Body of pancreas (tissue), 4 donors: ENCODE measurements at regions not wholly inside any gene's neighbourhood (a gene's known extent, or its start where the extent isn't known, plus 50 kb on each side); places are given as distances from the start of the nearest gene placed in this dataset.

Experiments
- ATAC-seq: fragments of 150-250 bp; one replicate; pipeline ENCODE4 v1.9.1; 2016
- DNase-seq, 4 donors: peaks; one replicate each; pipeline ENCODE4 v3.0.0-alpha.2; 2019
- H3K27ac ChIP-seq, 4 donors: fragments of 200-600 bp; sonication (generic); 1 replicate in 3 of 4; 2 replicates in 1 of 4; pipeline versions ENCODE4 v1.5.1 to v1.6.1; 2016 to 2019; ENCODE audit warnings: mild to moderate bottlenecking in 1 of 4, mixed read lengths in 1 of 4, moderate library complexity in 1 of 4
- H3K27me3 ChIP-seq, 2 donors: fragments of 200-600 bp; sonication (generic); one replicate each; pipeline ENCODE4 v1.6.0; 2016; ENCODE audit warnings: mild to moderate bottlenecking in 1 of 2
- H3K36me3 ChIP-seq, 2 donors: fragments of 200-600 bp; sonication (generic); replicated peaks in 1 of 2; 2 replicates each; pipeline ENCODE4 v1.5.1; 2016; ENCODE audit warnings: low read depth in 2 of 2; ENCODE audit not compliant: insufficient read depth in 1 of 2
- H3K4me1 ChIP-seq: fragments of 200-600 bp; sonication (generic); one replicate; pipeline ENCODE4 v1.6.0; 2016
- H3K4me3 ChIP-seq, 2 donors: fragments of 200-600 bp; sonication (generic); 1 replicate in 1 of 2; 2 replicates in 1 of 2; pipeline ENCODE4 v1.5.1; 2016 to 2019
- H3K9me3 ChIP-seq, 3 donors: fragments of 200-600 bp; sonication (generic); 1 replicate in 2 of 3; 2 replicates in 1 of 3; pipeline ENCODE4 v1.5.1; 2016
- CTCF ChIP-seq, 7 experiments: fragments of 450-650 bp in 4 of 7; fragments of 200-600 bp in 3 of 7; sonication (generic) in 3 of 7; IDR thresholded peaks; one replicate each; pipeline ENCODE4 v1.5.1; 2016 to 2019; ENCODE audit warnings: antibody characterized with exemption in 7 of 7
- POLR2A ChIP-seq, 3 donors: fragments of 450-650 bp; IDR thresholded peaks; one replicate each; pipeline ENCODE4 v1.6.1; 2016; ENCODE audit warnings: antibody characterized with exemption in 3 of 3, mild to moderate bottlenecking in 2 of 3
- WGBS, 2 donors: methylation state at CpG; one replicate each; pipeline ENCODE4 v1.1.5; 2017; 5-methylcytosine and 5-hydroxymethylcytosine counted together
- intact Hi-C: fragments of 100-400 bp; cut with DNase I; formaldehyde crosslinking; loops from one replicate; pipeline ENCODE4 v1.15.1; 2023

DNA sequence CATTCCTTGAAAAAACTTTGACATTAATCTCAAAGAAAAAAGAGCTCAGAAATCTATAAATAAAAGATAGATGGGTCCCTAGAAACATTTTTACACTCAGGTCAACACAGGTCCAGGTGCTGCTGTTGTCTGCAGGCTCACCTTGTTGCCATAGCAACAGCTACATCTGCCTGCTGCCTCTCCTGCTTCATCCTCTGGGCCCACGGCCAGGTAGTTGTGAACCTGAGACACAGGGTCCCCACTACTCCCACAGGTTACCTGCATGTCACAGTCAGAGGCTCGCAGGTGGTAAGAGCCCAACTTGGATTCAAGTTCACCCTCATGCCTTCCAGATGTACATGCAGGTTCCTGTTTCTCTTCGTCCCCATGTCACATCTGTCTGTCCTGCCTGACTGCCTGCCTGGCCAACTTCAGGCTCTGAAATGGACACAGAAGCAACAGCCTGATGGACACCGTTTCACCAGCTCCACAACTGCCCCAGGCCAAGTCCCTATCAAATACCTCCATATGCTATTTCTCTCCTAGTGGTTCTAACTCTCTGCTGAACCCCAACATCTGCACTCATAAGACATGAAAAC is 88.3 kb upstream of the SALL3 start:
- intact Hi-C loops, result no loop called here
- Histone ChIP-seq H3K4me1 (no peaks in the 10 kb centered on the region), H3K9me3 (peaks cover 0 to 13% (median 3%) of the 10 kb centered on the region in 3 donors), H3K4me3 (no peak overlapping the region), H3K27ac (no peak overlapping the region), H3K27me3 (no peaks in the 10 kb centered on the region), H3K36me3 (no peaks in the 10 kb centered on the region)
- TF ChIP-seq CTCF (IDR thresholded peaks at IDR 0.05) (no peak), POLR2A (IDR thresholded peaks at IDR 0.05) (no peak)
- WGBS, 2 donors, result 45 to 55% methylated on average over 4 of the region's 4 CpGs
- no peak for ATAC-seq
- DNase-seq, result no peak

- WGBS, 2 donors, result 83 to 85% methylated on average over 13 of the region's 13 CpGs
- Histone ChIP-seq H3K4me3 (no peak overlapping the region), H3K27me3 (no peaks in the 10 kb centered on the region), H3K27ac (no peak overlapping the region), H3K4me1 (no peaks in the 10 kb centered on the region), H3K9me3 (peaks cover 0 to 13% (median 3%) of the 10 kb centered on the region in 3 donors), H3K36me3 (no peaks in the 10 kb centered on the region)
- intact Hi-C loops, result no loop called here
- DNase-seq (no peak), ATAC-seq (no peak)
- no peak for TF ChIP-seq POLR2A (IDR thresholded peaks at IDR 0.05)
- no peak for TF ChIP-seq CTCF (IDR thresholded peaks at IDR 0.05)
Observed at GRCh38 chr18:78892177-78892576, 87.4 kb upstream of the SALL3 start.

DNA sequence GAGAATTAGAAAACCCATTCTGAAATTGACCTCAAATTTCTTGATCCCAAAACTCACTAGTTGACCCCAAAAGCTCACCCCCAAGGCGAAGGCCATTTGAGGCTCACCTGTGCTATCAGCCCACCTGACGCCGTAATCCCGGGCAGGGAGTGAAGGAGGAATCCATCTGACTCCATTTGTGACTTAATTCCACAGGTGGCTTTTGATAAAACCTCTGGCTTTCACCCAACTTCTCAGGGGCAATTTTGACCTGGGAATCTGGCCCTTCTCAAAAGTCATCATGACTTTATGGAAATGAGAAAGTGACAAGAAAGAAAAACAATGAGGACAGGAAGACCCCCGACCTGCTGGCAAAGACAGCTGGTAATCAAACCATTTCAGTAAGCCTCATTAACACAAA is 86.9 kb upstream of the SALL3 start:
- Histone ChIP-seq H3K27me3 (no peaks in the 10 kb centered on the region), H3K36me3 (no peaks in the 10 kb centered on the region), H3K27ac (no peak overlapping the region), H3K4me1 (no peaks in the 10 kb centered on the region), H3K9me3 (peaks cover 0 to 13% (median 3%) of the 10 kb centered on the region in 3 donors), H3K4me3 (no peak overlapping the region)
- intact Hi-C loops, result no loop called here
- DNase-seq, result no peak
- WGBS, 2 donors, result 60 to 61% methylated on average over 5 of the region's 5 CpGs
- no peak for ATAC-seq
- TF ChIP-seq CTCF (IDR thresholded peaks at IDR 0.05) (no peak), POLR2A (IDR thresholded peaks at IDR 0.05) (no peak)

DNA sequence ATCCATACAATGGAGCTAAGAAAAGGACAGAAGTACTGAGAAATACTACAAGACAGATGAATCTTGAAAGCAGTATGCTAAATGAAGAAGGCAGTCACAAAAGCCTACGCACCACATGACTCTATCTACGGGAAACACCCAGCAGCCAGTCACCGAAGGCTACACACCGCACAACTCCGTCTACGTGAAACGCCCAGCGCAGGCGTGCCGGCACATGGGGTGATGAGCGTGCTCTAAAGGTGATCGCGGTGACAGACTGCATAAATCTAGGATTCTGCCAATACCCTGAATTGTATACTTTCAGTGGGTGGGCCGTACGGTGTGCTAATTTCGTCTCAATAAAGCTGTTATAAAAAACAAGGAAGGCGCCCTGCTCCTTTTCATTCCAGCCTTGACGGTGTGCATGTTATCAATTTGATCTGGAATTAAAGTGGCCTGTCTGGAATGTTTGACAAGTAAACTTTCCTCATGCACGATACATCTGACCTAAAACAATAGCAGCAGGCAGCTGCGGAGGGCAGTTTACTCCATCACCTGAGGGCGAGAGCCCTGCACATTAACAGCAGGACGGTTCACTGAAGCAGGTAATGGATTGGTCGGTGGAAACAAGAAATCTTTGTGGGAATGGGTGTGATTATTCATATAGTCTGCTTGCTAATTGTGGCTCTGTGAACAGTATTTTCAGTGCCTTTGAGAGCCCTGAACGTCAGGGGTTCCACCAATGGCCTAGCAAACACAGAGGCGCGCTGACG is 86.2 kb upstream of the SALL3 start:
- Histone ChIP-seq H3K4me3 (no peak overlapping the region), H3K27ac (no peak overlapping the region), H3K27me3 (no peaks in the 10 kb centered on the region), H3K9me3 (peaks cover 0 to 13% (median 3%) of the 10 kb centered on the region in 3 donors), H3K4me1 (no peaks in the 10 kb centered on the region), H3K36me3 (no peaks in the 10 kb centered on the region)
- ATAC-seq (no peak), DNase-seq (no peak)
- TF ChIP-seq CTCF (IDR thresholded peaks at IDR 0.05), result no peak
- no peak for TF ChIP-seq POLR2A (IDR thresholded peaks at IDR 0.05)
- intact Hi-C loops, result no loop called here
- 62 to 72% methylated on average over 27 of the region's 27 CpGs for WGBS, 2 donors

DNA sequence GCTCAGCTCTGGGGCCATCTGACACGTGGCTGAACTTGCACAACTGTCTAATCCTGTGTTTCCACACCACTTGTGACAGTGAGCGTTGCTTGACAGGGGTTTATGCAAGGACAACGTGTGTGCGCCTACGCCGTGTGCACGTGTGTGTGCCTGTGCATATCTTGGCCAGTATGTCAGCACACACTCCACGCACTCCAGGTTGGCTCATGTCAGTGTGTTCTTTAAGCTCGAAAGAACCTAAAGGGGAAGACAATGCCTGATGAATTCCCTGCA is 85.6 kb upstream of the SALL3 start:
- Histone ChIP-seq H3K27me3 (no peaks in the 10 kb centered on the region), H3K9me3 (peaks cover 0 to 10% (median 1%) of the 10 kb centered on the region in 3 donors), H3K4me3 (no peak overlapping the region), H3K36me3 (no peaks in the 10 kb centered on the region), H3K27ac (no peak overlapping the region), H3K4me1 (no peaks in the 10 kb centered on the region)
- ATAC-seq, result no peak
- 53 to 68% methylated on average over 4 to 9 of the region's 9 CpGs for WGBS, 2 donors
- TF ChIP-seq POLR2A (IDR thresholded peaks at IDR 0.05), result no peak
- no peak for TF ChIP-seq CTCF (IDR thresholded peaks at IDR 0.05)
- no peak for DNase-seq
- intact Hi-C loops, result no loop called here
